ENCODE measurements at regions not wholly inside any gene's neighbourhood (a gene's known extent, or its start where the extent isn't known, plus 50 kb on each side); places are given as distances from the start of the nearest gene placed in this dataset.
"Not testable (repeated sequence)": the region's sequence is repeated elsewhere in the genome, so short reads cannot be mapped to it uniquely, and the experiment has no call there.

DNA sequence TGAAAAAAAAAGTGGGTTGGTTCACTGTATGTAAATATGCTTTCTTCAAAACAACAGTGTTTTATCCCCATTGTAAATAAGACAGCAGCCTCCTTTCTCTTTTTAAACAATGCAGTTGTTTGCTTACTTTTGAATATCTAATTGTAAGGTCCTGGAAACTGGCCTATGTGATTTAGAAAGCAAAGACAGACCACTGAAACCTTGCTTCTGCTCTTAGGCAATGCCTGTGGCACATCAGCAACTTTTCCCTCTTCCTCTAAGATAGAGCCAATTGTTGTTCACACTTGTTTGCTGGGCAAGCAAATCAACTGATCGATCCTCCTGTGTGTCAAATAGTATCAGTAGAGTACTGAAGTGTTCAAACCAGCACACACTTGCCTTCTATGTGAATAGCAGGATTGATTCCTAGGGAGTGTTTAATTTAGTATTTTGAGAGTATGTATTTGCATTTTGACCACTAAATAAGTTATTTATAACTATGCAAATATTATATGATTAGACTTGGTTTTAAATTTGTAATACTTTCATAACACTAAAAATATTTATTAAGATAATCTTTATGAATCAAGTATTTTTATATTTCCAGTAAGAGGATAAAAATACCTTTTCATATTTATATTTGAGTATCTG, 55.4 kb upstream of the GRPR start:
- no peak for DNase-seq

DNA sequence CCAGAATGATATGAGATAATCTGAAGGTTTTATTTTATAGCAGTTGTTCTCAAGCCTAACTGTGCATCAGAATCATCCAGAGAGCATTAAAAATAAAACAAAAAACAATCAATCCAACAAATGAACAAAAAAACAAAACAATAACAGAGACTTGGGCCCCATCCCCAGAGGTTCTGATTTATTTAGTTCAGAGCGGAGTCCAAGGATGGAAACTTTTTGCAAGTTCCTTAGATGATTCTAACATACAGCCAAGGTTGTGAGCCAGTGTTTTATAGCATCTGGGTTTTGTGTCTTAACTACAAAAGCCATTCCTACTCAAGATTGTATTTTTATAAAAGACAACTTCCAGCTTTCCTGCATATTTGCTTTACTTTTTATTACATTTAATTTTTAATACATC, 59.4 kb upstream of the GRPR start:
- DNase-seq = no peak

DNA sequence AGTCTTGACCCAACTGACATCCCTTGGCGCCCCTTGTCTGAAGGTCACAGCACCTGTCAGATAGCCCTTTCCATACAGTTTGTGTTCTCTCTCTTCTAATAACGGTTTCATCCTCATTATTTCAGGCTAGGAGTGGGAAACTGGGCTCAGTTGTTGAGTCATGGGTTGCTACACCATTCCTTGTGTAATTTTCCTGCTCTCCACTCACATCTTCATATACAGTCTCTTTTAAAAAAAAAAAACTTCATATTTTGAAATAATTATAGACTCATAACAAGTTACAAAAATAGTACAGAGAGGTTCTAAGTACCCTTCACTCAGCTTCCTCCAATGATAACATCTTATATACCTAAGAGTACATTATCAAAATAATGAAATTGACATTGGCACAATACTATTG, 60.2 kb upstream of the GRPR start:
- no peak for DNase-seq

GRCh38 chrX:16061296-16061695, 62.1 kb upstream of the GRPR start:
- no peak for DNase-seq

- DNase-seq = no peak
Measured at GRCh38 chrX:16060252-16060651, 63.1 kb upstream of the GRPR start.

- not testable (repeated sequence) for DNase-seq
Measured at GRCh38 chrX:16049126-16049525, 74.2 kb upstream of the GRPR start.

GRCh38 chrX:16042980-16043379, 80.4 kb upstream of the GRPR start:
- no peak for DNase-seq

DNA sequence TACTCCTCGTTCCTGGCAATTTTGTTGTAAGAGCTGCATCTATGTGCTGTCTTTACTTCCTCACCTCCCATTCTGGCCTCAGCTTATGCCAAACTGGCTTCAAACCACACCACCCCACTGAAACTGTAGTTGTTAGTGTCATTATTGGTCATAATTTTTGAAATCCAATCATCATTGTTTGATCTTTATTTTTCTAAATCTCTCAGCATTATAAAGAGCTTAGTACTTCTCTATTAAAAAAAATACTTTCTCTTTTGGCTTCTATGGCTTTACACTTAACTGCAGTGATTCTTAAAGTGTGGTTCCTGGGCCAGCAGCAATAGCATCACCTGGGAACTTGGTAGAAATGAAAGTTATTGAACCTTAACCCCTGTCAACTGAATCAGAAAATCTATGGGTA, 83.5 kb upstream of the GRPR start:
- DNase-seq = no peak

GRCh38 chrX:16039363-16039762, 84.0 kb upstream of the GRPR start:
- no peak for DNase-seq

DNA sequence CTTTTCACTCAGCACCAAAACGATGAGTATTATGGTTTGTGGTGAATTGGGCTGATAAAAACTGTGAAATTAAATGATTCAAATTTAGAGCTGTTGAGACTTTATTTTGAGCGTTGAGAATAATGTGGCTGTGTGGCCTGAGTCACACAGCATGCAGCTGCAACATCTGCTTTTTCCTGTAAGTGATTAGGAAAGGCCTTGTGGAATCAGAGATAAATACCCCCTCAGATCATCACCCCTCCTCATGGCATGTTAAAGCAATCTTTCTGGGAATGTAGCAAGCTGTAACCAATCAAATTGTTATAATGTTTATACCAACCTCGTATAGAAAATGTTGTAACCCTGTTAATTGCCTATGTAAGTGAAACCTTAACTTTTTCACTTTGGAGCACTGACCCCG, 90.0 kb upstream of the GRPR start:
- DNase-seq = no peak

DNA sequence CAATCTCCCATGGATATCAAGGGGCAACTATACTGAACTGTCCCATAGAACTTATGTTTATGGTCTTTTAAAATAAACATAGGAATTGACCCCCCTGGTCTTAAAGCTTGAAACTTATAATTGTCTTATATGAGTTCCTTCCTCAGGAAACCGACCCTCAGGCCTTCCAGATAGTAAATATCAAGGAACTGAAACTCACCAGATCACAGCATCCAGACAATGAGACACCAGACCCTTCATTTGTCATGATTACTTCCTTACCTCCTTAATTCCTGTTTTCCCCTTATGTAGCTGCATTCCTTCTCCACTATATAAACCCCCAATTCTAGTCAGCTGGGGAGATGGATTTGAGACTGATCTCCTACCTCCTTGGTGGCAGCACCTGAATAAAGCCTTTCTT, 94.8 kb upstream of the GRPR start:
- no peak for DNase-seq

DNA sequence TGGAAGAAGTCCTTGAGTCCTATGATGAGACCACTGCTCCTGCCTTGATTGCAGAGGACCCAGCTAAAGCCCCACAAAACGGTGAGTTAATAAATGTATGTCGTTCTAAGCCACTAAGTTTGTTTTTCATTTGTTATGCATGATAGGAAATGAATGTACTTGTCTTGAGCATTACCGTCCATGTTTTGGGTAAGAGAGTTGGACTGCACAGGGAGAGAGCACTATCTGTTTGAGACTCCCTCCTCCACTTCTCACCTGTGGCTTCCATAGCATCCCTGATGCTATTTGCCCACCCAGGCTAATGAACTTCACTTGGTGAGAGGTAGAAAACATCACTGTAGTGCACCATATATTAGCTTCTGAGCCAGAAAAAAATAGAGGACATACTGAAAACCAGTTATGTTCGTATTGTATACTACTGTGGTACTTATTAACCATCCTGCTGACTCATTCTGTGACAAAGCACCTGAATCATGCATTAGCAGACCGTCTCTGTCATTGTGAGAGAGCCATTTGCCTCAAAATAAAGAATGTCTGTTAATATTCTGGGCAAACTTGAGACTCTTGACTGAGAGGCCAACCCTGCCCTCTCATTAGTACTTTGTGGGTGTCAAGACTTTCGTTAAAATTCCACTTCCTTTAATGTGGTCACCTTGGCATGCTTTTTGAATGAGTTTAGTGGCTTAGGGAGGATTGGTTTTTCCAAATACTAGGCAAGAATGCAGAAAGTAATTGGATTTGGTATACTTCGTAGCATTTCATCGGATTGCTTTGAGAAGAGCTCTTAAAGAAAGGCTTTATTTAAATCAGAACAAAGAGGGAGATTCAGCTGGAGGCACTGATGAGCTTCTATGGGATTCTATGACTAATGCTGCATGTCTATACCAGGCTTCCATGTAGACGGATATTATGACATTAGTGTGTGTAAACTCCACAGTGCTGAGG, 99.3 kb upstream of the GRPR start:
- no peak for DNase-seq

DNA sequence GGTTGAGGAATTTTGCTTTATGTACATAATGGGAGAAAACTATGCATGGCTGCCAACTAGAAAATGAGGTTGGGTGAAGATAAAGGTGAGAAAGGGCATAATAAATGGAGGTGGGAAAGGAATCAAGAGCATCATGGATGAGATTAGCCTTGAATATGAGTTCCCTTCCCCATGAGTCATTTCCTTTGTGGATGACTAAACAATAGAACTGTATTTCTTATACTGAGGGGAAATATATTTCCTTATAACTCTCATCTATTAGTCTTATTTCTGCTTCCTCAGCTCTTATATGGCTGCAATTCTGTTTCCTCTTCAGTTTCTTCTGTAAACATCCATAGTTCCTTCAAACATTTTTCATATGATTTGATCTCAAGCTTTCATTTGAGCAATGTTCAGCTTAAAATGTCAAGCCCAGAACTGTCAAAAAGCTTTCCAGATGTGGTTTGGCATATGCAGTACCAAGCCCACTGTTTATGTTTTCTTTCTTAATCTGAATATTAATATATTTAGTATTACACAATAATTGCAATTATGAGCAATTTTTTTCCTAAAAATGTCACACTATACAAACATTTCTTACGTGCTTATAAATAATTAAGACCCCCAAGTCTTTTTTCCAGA, 100.7 kb upstream of the GRPR start:
- no peak for DNase-seq

GRCh38 chrX:16018291-16018690, 105.1 kb upstream of the GRPR start:
- DNase-seq = no peak

- no peak for DNase-seq
Measured at GRCh38 chrX:16014171-16014570, 109.2 kb upstream of the GRPR start.

DNA sequence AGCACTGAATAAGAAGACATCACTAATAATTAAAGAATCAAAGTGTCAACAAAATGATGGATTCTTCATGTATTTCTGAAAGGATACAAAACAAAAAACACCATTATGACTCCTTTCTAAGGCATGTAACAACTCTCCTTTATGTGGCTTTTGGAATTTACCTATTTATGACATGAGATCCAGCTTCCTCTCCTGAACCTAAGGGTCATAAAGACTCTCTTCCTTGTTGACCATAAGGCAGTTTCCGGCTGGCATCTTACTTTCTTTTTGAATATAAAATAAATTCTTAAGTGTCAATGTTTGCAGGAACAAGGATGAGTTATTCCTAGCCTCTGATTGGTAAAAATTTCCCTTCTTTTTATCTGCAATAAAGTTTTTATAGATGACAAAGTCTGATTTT, 111.1 kb upstream of the GRPR start:
- no peak for DNase-seq

GRCh38 chrX:16005917-16006316, 117.4 kb upstream of the GRPR start:
- no peak for DNase-seq

DNA sequence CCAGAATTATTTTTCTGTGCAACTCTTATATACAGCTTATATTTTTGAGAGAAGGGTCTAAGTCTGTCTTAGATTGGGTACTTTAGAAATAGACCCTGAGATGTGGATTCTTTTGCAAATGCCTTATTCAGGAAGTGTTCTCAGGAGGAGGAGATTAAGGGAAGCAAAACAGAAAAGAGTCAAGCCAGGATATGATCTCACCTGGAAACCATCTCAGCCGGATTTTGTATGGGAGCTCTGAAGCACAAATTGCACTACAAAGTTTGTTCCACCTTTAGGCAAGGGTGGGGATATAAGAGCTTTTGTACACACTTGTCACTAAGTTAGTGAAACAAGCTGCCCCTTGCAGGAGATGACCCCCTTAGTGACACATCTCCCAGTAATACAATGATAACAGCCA, 121.2 kb upstream of the GRPR start:
- no peak for DNase-seq

DNA sequence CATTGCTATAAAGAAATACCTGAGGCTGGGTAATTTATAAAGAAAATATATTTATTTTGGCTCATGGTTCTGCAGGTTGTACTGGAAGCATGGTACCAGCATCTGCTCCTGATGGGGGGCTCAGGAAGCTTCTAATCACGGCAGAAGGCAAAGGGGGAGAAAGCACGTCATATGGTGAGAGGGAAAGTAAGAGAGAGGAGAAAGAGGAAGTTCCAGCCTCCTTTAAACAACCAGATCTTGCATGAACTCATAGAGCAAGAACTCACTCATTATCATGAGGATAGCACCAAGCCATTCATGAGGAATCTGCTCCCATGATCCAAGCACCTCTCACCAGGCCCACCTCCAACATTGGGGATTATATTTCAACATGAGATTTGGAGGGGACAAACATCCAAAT, 125.0 kb upstream of the GRPR start:
- no peak for DNase-seq

DNA sequence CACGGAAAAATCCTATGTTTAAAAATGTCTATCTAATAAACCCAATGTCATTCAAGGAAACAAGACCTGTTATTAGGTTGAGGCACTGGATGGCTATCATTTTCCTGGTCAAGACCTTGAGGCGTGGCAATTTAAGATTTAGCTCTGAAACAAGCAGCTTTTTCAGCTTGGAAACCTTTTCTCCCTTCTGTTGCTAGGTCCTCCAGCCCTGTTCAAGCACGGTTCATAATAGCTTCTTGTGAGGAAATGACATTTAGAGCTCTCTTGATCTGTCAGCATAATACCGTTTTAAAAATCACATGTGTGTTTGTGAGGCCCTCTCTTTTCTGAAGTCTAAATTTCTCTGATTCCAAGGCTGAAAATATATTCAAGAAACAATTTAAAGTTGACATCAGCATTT, 133.6 kb upstream of the GRPR start:
- DNase-seq = no peak

DNA sequence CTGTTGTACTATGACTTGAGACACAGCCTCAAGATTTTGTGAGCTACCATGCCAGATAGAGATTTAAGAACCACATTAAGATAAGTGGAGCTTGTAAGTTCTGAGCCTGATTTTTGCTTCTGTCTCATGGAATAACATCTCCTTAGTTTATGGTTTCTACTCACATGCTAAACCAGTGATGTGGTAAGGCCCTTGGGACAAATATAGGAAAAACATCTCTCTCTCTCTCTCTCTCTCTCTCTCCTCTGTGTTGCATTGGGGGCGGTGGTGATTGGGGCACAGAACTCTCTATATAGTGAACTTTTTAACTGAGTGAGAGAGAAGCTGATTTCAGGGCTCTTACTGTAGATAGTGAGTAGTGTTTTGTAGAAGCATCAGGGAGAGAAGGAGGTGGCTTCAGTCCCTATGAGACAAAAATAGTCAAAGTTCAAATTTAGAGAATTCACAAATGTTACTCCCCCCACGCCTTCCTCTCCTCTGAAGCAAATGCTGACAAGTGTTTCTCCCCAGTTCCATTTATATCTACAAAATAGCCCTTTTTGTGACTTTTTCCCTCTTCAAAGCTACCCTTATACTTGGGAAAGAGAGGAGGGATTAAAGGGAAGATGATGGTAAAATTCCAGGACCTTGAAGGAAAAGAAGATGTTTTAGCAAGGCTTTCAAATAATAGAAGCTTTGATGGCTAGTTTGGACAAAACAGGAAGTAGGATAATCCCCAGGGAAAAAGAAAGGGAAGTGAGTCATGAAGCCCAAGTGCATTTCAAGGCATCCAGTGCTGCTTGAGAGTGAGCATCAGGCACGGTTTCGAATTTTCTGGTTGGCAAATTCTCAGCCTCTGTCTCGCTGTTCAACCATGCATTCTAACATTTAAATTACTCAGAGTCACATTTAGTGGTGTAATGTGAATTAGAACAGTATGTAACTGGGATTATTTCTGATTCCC, 134.3 kb upstream of the AP1S2 start:
- no peak for DNase-seq

GRCh38 chrX:15985937-15986336, 131.3 kb upstream of the AP1S2 start:
- no peak for DNase-seq

GRCh38 chrX:15983034-15983433, 128.4 kb upstream of the AP1S2 start:
- DNase-seq = no peak

Data from GDM1 (cell line).